Left lobe of liver (tissue), 2 donors: ENCODE measurements at regions not wholly inside any gene's neighbourhood (a gene's known extent, or its start where the extent isn't known, plus 50 kb on each side); places are given as distances from the start of the nearest gene placed in this dataset.
"Not testable (repeated sequence)": the region's sequence is repeated elsewhere in the genome, so short reads cannot be mapped to it uniquely, and the experiment has no call there.

Experiments
- ATAC-seq: fragments of 200-7000 bp; cut with Tn5 transposase; one replicate; pipeline ENCODE4 v1.9.1; 2020; ENCODE audit warnings: mild to moderate bottlenecking, moderate library complexity
- DNase-seq: peaks from one replicate; pipeline ENCODE4 v3.0.0-alpha.2; 2020; ENCODE audit warnings: low spot score
- donor health status: DM: no; HTN: no; CAD: no; lungs with moderate emphysema.
- donor health status: DM: no; HTN: yes; CAD: no.

DNA sequence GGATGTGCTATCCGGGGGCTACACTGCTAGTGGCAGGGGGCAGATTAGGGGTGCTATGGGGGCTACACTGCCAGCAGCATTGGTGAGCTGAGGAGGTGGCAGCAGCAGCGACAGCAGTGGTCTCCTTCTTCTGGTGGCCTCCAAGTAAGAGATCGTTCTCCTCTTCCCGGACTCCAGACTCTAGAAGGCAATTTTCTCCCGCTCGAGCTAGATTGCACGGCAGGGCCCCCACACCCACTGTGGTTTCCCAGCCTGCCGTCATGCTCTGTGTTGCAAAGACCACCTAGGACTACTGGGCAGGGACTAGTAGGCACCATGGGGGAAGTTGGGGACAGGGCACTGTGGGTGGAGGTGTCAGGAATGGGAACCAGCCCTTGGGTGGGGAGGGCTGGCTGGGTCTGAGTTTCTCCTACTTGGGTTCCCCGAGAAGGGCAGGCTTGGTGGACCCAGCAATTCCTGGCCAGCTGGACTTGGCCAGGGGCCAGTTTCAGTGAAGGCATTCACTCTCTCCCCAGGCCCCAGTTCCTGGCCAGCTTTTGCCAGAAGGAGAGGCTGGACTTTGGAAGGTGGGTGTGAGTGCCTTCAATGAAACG lies 203.4 kb upstream of the WSB1 start:
- not testable (repeated sequence) for DNase-seq, ATAC-seq

DNA sequence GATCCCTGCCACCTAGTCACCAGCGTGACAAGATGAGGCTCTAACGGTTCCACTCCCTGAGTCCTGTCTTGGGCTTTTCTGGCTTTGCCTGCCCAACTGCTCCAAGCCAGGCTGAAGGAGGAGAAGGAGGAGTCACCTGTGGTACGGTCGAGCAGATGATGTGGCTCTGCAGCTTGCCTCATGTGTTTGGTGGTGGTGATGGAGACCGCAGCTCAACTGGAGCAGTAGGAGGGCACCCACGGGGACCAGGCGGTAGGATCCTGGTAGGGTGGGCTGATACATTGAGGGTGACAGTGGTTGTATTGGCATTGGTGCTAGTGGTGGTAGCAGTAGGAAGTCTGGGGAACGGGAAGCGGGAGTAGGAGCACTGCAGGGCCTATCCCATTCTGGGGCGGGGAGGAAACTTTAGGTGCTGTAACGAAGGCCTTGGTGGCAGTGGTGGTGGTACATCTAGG lies 202.8 kb upstream of the WSB1 start:
- no peak for DNase-seq
- ATAC-seq: no peak

DNA sequence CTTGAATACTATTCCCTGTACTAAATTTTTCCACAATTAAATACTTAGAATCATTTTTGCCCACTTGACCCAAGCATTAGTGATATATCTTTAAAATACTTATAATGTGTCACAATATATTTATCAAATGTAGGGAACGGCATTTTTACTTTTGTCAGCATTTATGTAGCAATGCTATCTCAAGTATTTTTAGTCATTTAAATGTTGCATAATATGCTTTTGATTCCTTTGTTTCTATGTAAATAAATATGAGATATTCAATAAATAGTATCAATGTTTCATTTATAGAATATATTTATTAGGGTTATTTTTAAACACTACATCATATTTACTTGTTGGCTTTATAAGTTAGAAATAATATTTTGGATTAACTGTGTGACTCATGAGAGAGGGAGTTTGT lies 199.7 kb upstream of the WSB1 start:
- not testable (repeated sequence) for ATAC-seq, DNase-seq

DNA sequence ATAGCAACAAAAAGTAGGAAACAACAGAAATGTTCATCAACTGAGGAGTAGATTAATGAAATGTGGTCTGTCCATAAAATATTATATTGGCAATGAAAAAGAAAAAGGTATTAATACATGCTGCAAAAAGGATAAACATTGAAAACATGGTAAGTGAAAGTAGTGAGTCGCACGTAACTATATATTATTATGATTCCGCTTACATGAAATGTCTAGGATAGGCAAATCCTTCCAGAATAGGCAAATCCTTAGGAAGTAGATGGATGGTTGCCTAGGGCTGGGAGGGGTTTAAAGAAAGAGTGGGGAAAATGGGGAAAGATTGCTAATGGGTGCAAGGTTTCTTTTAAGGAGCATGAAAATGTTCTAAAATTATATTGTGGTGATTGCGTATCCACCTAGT lies 198.1 kb upstream of the WSB1 start:
- ATAC-seq, DNase-seq: not testable (repeated sequence)

DNA sequence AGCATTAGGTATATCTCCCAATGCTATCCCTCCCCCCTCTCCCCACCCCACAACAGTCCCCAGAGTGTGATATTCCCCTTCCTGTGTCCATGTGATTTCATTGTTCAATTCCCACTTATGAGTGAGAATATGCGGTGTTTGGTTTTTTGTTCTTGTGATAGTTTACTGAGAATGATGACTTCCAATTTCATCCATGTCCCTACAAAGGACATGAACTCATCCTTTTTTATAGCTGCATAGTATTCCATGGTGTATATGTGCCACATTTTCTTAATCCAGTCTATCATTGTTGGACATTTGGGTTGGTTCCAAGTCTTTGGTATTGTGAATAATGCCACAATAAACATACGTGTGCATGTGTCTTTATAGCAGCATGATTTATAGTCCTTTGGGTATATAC lies 194.6 kb upstream of the WSB1 start:
- ATAC-seq, DNase-seq: not testable (repeated sequence)

DNA sequence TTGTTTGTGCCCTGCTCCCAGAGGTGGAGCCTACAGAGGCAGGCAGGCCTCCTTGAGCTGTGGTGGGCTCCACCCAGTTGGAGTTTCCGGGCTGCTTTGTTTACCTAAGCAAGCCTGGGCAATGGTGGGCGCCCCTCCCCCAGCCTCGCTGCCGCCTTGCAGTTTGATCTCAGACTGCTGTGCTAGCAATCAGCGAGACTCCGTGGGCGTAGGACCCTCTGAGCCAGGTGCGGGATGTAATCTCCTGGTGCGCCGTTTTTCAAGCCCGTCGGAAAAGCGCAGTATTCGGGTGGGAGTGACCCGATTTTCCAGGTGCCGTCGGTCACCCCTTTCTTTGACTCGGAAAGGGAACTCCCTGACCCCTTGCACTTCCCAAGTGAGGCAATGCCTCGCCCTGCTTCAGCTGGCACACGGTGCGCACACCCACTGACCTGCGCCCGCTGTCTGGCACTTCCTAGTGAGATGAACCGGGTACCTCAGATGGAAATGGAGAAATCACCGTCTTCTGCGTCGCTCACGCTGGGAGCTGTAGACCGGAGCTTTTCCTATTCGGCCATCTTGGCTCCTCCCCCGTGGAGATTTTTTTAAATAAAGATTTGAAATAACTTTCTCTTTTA lies 189.2 kb upstream of the WSB1 start:
- not testable (repeated sequence) for DNase-seq

DNA sequence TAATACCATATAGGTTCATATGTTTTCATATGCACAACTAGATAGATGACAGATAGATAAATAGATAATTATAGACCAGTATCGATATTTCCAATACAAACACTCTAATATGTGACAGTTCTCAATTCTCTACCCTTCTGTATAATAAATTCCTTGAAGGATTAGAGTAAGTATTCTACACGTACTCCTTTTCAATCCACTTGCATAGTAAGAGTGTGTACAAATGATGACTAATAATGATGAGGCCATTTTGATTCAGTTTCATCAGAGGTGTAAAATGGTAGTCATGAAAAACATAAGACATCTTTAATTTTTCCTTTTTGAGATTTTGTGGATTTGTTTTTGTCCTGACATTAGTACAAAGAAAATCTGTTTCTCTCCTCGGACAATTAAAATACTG lies 188.3 kb upstream of the WSB1 start:
- no peak for DNase-seq
- ATAC-seq: no peak

More for the DNA sequence above, 189.2 kb upstream of the WSB1 start:
- ATAC-seq: not testable (repeated sequence)

DNA sequence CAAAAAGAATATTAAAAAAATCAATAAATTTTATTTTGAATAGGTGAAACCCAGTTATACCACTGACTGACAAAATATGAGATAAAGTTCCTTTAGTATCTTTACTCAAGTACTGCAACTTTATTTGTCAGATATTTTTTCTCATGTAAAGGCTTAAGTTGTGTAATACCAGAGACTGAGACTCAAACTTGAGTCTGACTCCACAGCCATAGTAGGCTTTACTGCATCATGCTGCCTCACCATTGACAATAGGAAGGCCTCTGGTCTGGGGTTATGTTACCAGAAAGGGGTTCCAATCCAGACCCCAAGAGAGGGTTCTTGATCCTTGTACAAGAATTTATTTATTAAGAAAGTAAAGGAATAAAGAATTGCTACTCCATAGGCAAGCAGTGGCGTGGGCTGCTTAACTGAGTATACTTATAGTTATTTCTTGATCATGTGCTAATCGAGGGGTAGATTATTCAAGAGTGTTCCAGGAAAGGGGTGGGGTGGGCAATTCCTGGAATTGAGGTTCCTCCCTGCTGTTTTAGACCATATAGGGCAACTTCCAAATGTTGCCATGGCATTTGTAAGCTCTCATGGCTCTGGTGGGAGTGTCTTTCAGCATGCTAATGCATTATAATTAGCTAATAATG lies 187.4 kb upstream of the WSB1 start:
- ATAC-seq (no peak), DNase-seq (no peak)

DNA sequence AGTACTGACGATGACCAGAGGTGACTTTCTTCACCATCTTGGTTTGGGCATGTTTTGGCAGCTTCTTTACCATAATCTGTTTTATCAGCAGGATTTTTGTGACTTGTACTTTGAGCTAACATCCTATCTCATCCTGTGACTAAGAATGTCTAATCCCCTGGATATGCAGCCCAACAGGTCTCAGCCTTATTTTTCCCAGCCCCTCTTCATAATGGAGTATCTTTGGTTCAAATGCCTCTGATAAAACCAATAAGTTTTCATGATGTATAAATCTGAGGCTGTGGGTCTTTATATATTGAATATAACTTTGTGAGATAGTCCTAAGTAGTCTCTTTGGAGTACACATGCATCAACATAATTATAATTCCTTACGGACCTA lies 186.9 kb upstream of the WSB1 start:
- DNase-seq: no peak
- ATAC-seq: no peak

DNA sequence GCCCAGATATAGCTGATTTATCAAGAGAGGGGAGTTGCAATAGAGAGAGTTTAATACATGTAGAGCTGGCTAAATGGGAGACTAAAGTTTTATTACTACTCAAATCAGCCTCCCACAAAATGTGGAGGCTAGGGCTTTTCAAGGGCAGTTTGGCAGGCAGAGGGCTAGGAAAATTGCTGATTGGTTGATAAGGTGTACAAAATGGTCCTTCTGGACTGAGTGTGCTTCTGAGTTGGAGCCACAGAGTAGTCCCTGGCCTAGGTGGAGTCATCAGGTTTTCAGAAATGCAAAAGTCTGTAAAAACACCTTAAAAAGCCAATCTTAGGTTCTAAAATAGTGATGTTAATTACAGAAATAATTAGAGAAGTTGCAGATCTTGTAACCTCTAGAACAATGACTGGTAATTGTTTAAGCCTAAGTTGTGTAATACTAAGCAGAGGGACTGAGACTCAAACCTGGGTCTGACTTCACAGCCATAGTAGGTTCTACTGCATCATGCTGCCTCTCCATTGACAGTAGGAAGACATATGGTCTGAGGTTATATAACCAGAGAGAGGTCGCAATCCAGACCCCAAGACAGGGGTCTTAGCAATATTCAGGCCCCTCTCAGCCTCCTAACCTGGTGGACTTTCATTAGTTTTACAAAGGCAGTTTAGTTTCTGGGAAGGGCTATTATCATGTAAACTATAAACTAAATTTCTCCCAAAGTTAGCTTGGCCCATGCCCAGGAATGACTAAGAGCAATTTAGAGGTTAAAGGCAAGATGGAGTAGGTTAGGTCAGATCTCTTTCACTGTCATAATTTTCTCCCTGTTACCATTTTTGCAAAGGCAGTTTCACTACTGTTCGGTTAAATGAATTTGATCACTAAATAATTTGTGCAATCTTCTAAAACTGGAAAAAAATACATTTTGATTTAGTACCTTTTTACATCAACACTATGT lies 186.3 kb upstream of the WSB1 start:
- not testable (repeated sequence) for DNase-seq, ATAC-seq

DNA sequence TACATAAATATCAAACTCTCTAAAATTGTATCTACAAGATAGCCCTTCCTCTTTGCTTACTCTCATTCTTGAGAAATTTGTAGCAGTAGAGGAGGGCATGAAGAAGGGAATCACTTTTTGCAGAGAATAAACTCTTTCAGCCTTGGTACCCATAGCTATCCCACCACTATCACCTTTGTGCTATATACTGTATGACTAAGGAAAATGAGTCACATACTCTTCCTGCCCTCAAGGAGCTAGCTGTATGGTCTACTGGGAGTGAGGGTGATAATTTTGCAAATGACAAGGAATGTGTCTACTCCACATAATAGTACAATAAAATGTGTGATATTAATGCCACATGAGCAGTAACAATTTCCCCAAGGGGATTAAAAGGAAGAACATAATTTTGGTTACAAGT lies 184.6 kb upstream of the WSB1 start:
- ATAC-seq (no peak), DNase-seq (no peak)

DNA sequence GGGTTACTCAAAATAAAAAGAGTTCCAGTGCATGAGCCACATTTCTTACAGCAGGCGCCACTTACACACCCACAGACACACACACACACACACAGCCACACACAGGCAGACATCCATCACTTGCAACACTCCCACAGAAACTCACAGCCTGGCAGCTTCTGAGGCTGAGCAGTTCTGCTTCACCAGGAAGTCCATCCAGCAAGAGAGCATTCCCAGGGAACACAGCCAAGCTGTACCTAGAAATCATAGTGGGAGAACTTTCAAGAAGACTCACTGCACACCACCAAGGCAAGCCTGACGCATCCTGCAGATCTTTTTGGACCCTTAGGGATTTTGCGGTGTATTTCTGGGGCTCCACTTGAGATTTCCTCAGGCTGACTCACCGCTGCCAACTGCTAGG lies 140.9 kb upstream of the WSB1 start:
- DNase-seq: no peak

DNA sequence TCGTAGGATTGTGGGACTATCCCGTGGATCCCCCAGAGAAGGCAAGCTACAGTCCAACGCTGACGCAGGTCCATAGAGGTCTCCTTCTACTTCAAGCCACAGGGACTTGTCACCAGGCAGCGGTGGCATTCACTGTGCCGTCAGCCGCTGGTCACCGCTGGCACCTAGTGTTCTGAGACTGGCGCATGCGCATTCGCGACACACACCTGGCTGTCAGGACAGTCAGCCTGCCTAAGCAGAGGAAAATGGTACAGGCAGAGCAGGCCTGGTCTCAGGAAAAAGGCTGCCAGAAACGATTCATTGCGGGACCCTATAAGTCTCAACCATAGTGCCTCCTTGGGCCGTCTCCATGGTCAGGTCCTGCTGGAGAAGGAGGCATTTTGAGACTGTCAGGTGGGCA lies 138.0 kb upstream of the WSB1 start:
- ATAC-seq: no peak
- DNase-seq: peak; percentile 27

More for the DNA sequence above, 140.9 kb upstream of the WSB1 start:
- no peak for ATAC-seq

DNA sequence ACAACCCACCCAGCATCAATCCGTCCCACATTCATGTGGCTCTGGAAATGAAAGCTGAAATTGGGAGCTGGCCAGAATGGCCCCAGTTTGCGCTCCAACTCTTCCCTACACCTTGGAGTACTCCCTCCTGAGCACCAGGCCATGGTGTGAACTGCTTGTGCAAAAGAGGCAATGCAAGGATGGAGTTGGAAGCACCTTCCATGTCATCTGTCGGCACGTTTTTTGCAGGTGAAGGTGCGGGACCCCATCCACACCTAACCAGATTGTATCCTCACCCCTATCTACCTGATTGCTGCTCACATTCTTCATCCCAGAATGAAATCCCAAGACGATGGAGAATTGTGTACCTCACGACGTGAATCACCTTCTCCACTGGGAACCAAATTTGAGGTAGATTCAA lies 136.6 kb upstream of the WSB1 start:
- DNase-seq (no peak), ATAC-seq (no peak)

DNA sequence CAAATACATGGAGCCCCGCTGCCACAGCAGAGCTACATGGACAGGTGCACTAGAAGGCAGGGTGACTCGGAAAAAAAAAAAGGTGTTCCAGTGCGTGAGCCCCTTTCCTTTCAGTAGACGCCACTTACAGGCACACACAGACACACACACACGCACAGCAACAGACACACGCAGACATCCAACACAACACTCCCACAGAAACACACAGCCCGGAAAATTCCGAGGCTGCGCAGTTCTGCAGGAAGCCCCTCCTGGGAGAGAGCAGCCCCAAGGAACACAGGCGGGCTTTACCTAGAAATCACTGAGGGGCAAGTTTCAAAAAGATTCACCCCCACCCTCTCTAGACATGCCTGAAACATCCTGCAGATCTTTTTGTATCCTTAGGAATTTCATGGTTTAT lies 136.0 kb upstream of the WSB1 start:
- no peak for ATAC-seq
- no peak for DNase-seq

DNA sequence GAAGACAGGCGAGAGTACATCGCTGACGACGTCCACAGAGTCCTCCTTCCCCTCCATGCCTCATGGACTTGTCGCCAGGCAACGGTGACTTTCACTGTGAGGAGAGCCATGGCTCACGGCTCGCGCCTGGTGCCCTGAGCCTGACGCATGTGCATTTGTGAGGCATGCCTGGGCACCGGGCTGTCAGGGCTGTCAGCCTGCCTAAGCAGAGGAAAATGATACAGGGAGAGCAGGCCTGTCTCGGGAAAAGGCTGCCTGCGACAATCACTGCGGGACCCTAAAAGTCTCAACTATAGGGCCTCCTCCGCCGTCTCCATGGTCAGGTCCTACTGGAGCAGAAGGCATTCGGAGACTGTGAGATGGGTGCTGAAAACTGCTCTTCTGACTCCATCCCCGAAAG lies 135.5 kb upstream of the WSB1 start:
- DNase-seq (peak; percentile 16), ATAC-seq (no peak)

DNA sequence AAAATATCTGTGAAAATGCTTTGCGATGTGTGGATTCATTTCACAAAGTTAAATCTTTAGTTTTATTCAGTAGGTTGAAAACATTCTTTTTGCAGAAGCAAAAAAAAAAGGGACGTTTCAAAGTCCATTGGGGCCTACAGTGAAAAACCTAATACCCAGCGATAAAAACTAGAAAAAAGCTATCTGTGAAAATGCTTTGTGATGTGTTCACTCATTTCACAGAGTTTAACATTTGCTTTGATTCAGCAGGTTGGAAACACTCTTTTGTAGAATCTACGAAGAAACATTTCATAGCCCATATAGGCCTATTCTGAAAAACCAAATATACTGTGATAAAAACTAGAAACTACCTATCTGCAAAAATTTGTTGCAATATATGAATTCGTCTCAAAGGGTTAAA lies 113.6 kb upstream of the WSB1 start:
- no peak for DNase-seq
- no peak for ATAC-seq

DNA sequence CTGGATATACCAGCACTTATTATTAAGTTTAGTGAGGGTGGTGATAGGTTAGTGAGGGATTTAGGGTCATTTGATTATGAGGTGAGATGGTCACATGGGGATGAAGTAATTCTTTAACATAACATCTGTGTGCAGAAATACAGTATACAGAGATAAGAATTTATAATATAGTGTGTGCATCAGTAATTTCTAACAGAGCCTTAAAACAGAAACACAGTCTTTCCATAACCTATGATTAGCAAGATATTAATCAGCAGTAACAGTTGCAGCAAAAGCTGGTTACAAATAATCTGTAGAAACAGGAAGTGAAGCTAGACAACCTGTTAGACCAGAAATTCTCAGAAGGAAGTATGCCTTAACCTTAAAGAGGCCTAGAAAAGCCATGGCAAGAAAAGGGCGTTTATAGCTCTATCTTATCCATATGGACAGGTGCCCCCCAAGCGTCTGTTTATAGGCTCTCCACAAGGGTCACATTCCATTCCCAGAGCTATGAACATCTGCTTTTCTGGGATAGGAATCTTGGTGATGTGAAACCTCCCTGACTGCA lies 112.5 kb upstream of the WSB1 start:
- ATAC-seq, DNase-seq: not testable (repeated sequence)

DNA sequence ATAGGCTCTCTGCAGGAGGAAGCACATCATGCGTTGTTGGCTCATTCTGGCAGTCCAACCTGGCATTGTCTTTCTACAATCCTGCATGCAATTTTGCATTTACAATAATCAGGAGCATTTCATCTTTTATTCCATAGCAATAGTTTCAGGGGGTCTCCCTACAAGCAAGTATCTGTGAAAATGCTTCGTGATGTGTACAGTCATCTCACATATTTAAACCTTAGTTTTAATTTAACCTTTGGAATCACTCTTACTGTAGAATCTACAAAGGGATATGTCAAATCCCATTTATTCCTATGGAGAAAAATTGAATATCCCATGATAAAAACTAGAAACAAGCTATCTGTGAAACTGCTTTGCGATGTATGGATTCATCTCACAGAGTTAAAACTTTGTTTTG lies 112.0 kb upstream of the WSB1 start:
- DNase-seq (no peak), ATAC-seq (no peak)

DNA sequence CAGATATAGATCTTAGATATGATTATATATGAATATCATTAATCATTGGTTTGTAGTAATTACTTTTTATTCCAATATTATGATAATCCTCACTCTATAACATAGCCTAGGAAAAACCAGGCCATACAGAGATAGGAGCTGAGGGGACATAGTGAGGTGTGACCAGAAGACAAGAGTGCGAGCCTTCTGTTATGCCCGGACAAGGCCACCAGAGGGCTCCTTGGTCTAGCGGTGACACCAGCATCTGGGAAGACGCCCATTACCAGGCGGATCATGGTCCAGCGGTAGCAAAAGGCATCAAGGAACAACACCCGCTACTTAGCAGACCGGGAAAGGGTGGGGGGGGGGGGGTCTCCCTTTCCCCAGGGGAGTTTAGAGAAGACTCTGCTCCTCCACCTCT lies 96.4 kb upstream of the WSB1 start:
- not testable (repeated sequence) for ATAC-seq

DNA sequence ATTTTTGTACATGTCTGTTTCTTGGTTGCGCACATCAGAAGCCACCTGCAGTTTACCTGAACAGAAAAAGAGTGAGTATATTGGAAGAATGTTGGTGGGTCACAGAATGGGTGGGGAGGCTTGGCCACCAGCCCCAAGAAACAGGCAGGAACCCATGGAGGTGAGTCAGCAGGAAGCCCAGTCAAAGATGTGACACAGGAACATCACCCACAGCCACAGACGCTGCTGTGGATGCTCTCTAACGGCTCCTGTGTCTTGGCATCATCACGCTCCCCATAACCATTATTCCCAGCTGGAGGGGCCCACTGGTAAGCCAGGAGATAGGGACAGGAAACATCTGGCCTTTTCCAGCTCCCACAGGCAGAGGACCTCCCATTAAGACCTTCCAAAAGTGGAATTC lies 94.0 kb upstream of the WSB1 start:
- DNase-seq (no peak), ATAC-seq (no peak)

More for the DNA sequence above, 96.4 kb upstream of the WSB1 start:
- DNase-seq: not testable (repeated sequence)
